H1 (cell line): ENCODE measurements at regions not wholly inside any gene's neighbourhood (a gene's known extent, or its start where the extent isn't known, plus 50 kb on each side); places are given as distances from the start of the nearest gene placed in this dataset.

Experiments used
- CTCF ChIA-PET: fragments of 300-600 bp; sonication (Branson Sonifier 250); formaldehyde crosslinking; loops from one replicate; lab custom pipeline; 2021; ENCODE audit not compliant: partially characterized antibody; lab: Charles Lee
- POLR2A ChIA-PET: fragments of 300-600 bp; sonication (Branson Sonifier 250); formaldehyde crosslinking; loops from one replicate; lab custom pipeline; 2021; ENCODE audit warnings: inconsistent platforms; ENCODE audit not compliant: partially characterized antibody; lab: Charles Lee
- DNase-seq, 2 experiments: peaks; one replicate each; pipeline versions ENCODE4 v3.0.0 to v3.0.0-alpha.2; 2010 to 2022; ENCODE audit warnings: low spot score in 2 of 2, low read depth in 1 of 2, mixed read lengths in 1 of 2
- FAIRE-seq: peaks from 2 replicates; lab custom pipeline; 2011; peaks lifted over from hg19 to GRCh38; lab: Jason Lieb, UNC
- H2AFZ ChIP-seq: 2 replicates; pipeline ENCODE4 v1.8.1; 2012; ENCODE audit warnings: low read length, inconsistent platforms
- H2AK5ac ChIP-seq: 2 replicates; pipeline ENCODE4 v1.6.1; 2013; ENCODE audit warnings: low read depth, low read length
- H2BK120ac ChIP-seq: replicated peaks from 2 replicates; pipeline ENCODE3; 2013; ENCODE audit warnings: low read depth, low read length, inconsistent platforms
- H2BK12ac ChIP-seq: 2 replicates; pipeline ENCODE4 v1.6.1; 2013; ENCODE audit warnings: low read depth, low read length
- H2BK15ac ChIP-seq: 2 replicates; pipeline ENCODE4 v1.6.1; 2013; ENCODE audit warnings: low read length
- H2BK20ac ChIP-seq: 2 replicates; pipeline ENCODE4 v1.6.1; 2013; ENCODE audit warnings: low read length
- H2BK5ac ChIP-seq: 2 replicates; pipeline ENCODE4 v1.6.1; 2013; ENCODE audit warnings: low read depth, low read length
- H3K14ac ChIP-seq: 2 replicates; pipeline ENCODE4 v1.6.1; 2013; ENCODE audit warnings: inconsistent platforms; ENCODE audit not compliant: insufficient read length
- H3K18ac ChIP-seq: 2 replicates; pipeline ENCODE4 v1.6.1; 2013; ENCODE audit warnings: low read length; ENCODE audit errors: extremely low read depth
- H3K23ac ChIP-seq: 2 replicates; pipeline ENCODE4 v1.6.1; 2013; ENCODE audit warnings: inconsistent platforms; ENCODE audit not compliant: insufficient read length
- H3K23me2 ChIP-seq: 2 replicates; pipeline ENCODE4 v1.6.1; 2013; ENCODE audit warnings: low read depth, low read length
- H3K27ac ChIP-seq: 2 replicates; pipeline ENCODE4 v1.6.1; 2011; ENCODE audit warnings: low read depth, low read length, inconsistent platforms
- H3K27me3 ChIP-seq, 4 experiments: replicated peaks in 1 of 4; 1 replicate in 1 of 4; 2 replicates in 3 of 4; pipeline versions ENCODE4 v1.6.1 to v1.8.1; 2011 to 2013; ENCODE audit warnings: low read length in 3 of 4, mild to moderate bottlenecking in 3 of 4, inconsistent platforms in 2 of 4, mixed read lengths in 2 of 4, moderate library complexity in 1 of 4; ENCODE audit not compliant: control insufficient read depth in 3 of 4, insufficient read depth in 3 of 4; ENCODE audit errors: extremely low read depth in 1 of 4
- H3K36me3 ChIP-seq, 4 experiments: 2 replicates each; pipeline versions ENCODE4 v1.6.1 to v1.8.1; 2011 to 2013; ENCODE audit warnings: mild to moderate bottlenecking in 4 of 4, low read length in 3 of 4, moderate library complexity in 2 of 4, control low read depth in 1 of 4, inconsistent platforms in 1 of 4; ENCODE audit not compliant: insufficient read depth in 4 of 4, control insufficient read depth in 2 of 4
- H3K4ac ChIP-seq: replicated peaks from 2 replicates; pipeline ENCODE3; 2013; ENCODE audit warnings: low read length, low read depth, mixed read lengths, inconsistent platforms; ENCODE audit not compliant: insufficient read length
- H3K4me1 ChIP-seq, 4 experiments: replicated peaks in 1 of 4; 1 replicate in 1 of 4; 2 replicates in 3 of 4; pipeline versions ENCODE4 v1.6.1 to v1.8.1; 2011 to 2013; ENCODE audit warnings: low read length in 3 of 4, inconsistent platforms in 2 of 4, mixed read lengths in 1 of 4; ENCODE audit not compliant: insufficient read depth in 4 of 4, control insufficient read depth in 3 of 4
- H3K4me2 ChIP-seq, 2 experiments: 2 replicates each; pipeline versions ENCODE4 v1.6.1 to v1.8.1; 2011 to 2013; ENCODE audit warnings: low read depth in 2 of 2, low read length in 2 of 2, control low read depth in 1 of 2, inconsistent platforms in 1 of 2, mild to moderate bottlenecking in 1 of 2; ENCODE audit not compliant: insufficient read depth in 1 of 2
- H3K4me3 ChIP-seq, 4 experiments: fragments of 200-600, 300-600 bp in 1 of 4; sonication (generic), shearing (Covaris generic), sonication (Bioruptor Twin) in 1 of 4; 2 replicates each; pipeline versions ENCODE4 v1.5.1 to v1.8.1; 2011 to 2016; ENCODE audit warnings: low read length in 4 of 4, low read depth in 3 of 4, control low read depth in 2 of 4, inconsistent platforms in 2 of 4, mild to moderate bottlenecking in 2 of 4, mixed read lengths in 1 of 4, moderate library complexity in 1 of 4; ENCODE audit not compliant: insufficient read depth in 2 of 4; ENCODE audit errors: extremely low read depth in 1 of 4
- H3K56ac ChIP-seq: replicated peaks from 2 replicates; pipeline ENCODE3; 2013; ENCODE audit warnings: low read depth, mild to moderate bottlenecking, mixed read lengths, low read length, inconsistent platforms; ENCODE audit not compliant: insufficient read length
- H3K79me1 ChIP-seq: 2 replicates; pipeline ENCODE4 v1.6.1; 2013; ENCODE audit warnings: low read depth, low read length, control low read depth
- H3K79me2 ChIP-seq, 2 experiments: 2 replicates each; pipeline versions ENCODE4 v1.6.1 to v1.8.1; 2012 to 2013; ENCODE audit warnings: low read length in 2 of 2, mild to moderate bottlenecking in 2 of 2, inconsistent platforms in 1 of 2; ENCODE audit not compliant: insufficient read depth in 2 of 2, control insufficient read depth in 1 of 2
- H3K9ac ChIP-seq, 4 experiments: replicated peaks in 1 of 4; 1 replicate in 1 of 4; 2 replicates in 3 of 4; pipeline versions ENCODE4 v1.6.1 to v1.8.1; 2011 to 2013; ENCODE audit warnings: low read depth in 3 of 4, low read length in 3 of 4, control low read depth in 2 of 4, mild to moderate bottlenecking in 2 of 4, moderate library complexity in 2 of 4, inconsistent platforms in 1 of 4; ENCODE audit errors: extremely low read depth in 1 of 4
- H3K9me3 ChIP-seq, 2 experiments: 2 replicates each; pipeline versions ENCODE4 v1.6.1 to v1.8.1; 2012 to 2013; ENCODE audit warnings: mild to moderate bottlenecking in 2 of 2, moderate library complexity in 2 of 2, control low read depth in 1 of 2, inconsistent platforms in 1 of 2, low read depth in 1 of 2, low read length in 1 of 2, mixed read lengths in 1 of 2; ENCODE audit not compliant: insufficient read depth in 2 of 2
- H4K20me1 ChIP-seq, 2 experiments: replicated peaks in 1 of 2; 2 replicates each; pipeline versions ENCODE3 to v1.8.1; 2011 to 2013; ENCODE audit warnings: inconsistent platforms in 2 of 2, low read length in 2 of 2, mild to moderate bottlenecking in 1 of 2; ENCODE audit not compliant: insufficient read depth in 2 of 2, control insufficient read depth in 1 of 2
- H4K5ac ChIP-seq: 2 replicates; pipeline ENCODE4 v1.6.1; 2013; ENCODE audit warnings: low read length, low read depth, mixed read lengths, inconsistent platforms; ENCODE audit not compliant: insufficient read length
- H4K8ac ChIP-seq: 2 replicates; pipeline ENCODE4 v1.8.0; 2013; ENCODE audit warnings: mild to moderate bottlenecking, moderate library complexity, low read length, inconsistent platforms; ENCODE audit not compliant: insufficient read depth; ENCODE audit errors: extremely low read depth
- H4K91ac ChIP-seq: replicated peaks from 2 replicates; pipeline ENCODE3; 2013; ENCODE audit warnings: low read length, mixed read lengths, inconsistent platforms; ENCODE audit not compliant: insufficient read length
- E2F6 ChIP-seq: IDR thresholded peaks from 2 replicates; pipeline ENCODE4 v1.6.1; 2012; ENCODE audit warnings: inconsistent platforms
- EGR1 ChIP-seq: IDR thresholded peaks from 2 replicates; pipeline ENCODE4 v1.6.1; 2011; ENCODE audit warnings: low read depth, low read length, borderline replicate concordance
- HDAC2 ChIP-seq, 2 experiments: fragments of 300-600 bp in 1 of 2; sonication (generic) in 1 of 2; IDR thresholded peaks; 2 replicates each; pipeline ENCODE4 v1.6.1; 2011 to 2012; ENCODE audit warnings: low read depth in 2 of 2, low read length in 2 of 2, mild to moderate bottlenecking in 2 of 2, moderate library complexity in 2 of 2, borderline replicate concordance in 1 of 2, inconsistent platforms in 1 of 2
- HDAC6 ChIP-seq: IDR thresholded peaks from one replicate; pipeline ENCODE4 v1.7.1; 2012; ENCODE audit warnings: low read depth, mild to moderate bottlenecking, inconsistent platforms, low read length, moderate library complexity
- JUN ChIP-seq: IDR thresholded peaks from 2 replicates; pipeline ENCODE4 v1.6.1; 2011; ENCODE audit warnings: low read depth, mild to moderate bottlenecking, improper control_type of control experiment, low read length
- NRF1 ChIP-seq: IDR thresholded peaks from 2 replicates; pipeline ENCODE4 v1.6.1; 2011; ENCODE audit warnings: mild to moderate bottlenecking, low read depth, low read length, improper control_type of control experiment
- POU5F1 ChIP-seq: IDR thresholded peaks from 2 replicates; pipeline ENCODE4 v1.6.1; 2011; ENCODE audit warnings: low read depth, mild to moderate bottlenecking, low read length, moderate library complexity
- RAD21 ChIP-seq, 2 experiments: IDR thresholded peaks in 1 of 2; conservative IDR thresholded peaks in 1 of 2; 2 replicates each; pipeline ENCODE4 v1.6.1; 2011; ENCODE audit warnings: low read depth in 2 of 2, low read length in 2 of 2, improper control_type of control experiment in 1 of 2, inconsistent platforms in 1 of 2, mild to moderate bottlenecking in 1 of 2, moderate library complexity in 1 of 2
- RFX5 ChIP-seq: IDR thresholded peaks from 2 replicates; pipeline ENCODE4 v1.6.1; 2011; ENCODE audit warnings: low read depth, low read length, improper control_type of control experiment, borderline replicate concordance
- SIX5 ChIP-seq: IDR thresholded peaks from 2 replicates; pipeline ENCODE4 v1.6.1; 2011; ENCODE audit warnings: mild to moderate bottlenecking, low read depth, low read length
- SP4 ChIP-seq: IDR thresholded peaks from 2 replicates; pipeline ENCODE4 v1.6.1; 2012; ENCODE audit warnings: low read length, inconsistent platforms
- SUZ12 ChIP-seq: fragments of 200-600 bp; sonication (generic); IDR thresholded peaks from 2 replicates; pipeline ENCODE4 v1.6.1; 2012; ENCODE audit warnings: mild to moderate bottlenecking, inconsistent platforms, low read length, moderate library complexity, mixed read lengths
- WGBS, 2 experiments: shearing (Covaris generic) in 1 of 2; methylation state at CpG; one replicate each; pipeline versions ENCODE4 v1.1.6 to v1.1.7; 2013 to 2015; ENCODE audit warnings: low lambda C conversion rate in 2 of 2, mixed read lengths in 2 of 2, inconsistent platforms in 1 of 2, low coverage in 1 of 2, missing lambda C conversion rate in 1 of 2; ENCODE audit not compliant: insufficient replicate concordance in 2 of 2, insufficient coverage in 1 of 2, insufficient read length in 1 of 2; ENCODE audit errors: extremely low coverage in 1 of 2, missing lambda C conversion rate in 1 of 2; 5-methylcytosine and 5-hydroxymethylcytosine counted together

GRCh38 chr18:22060361-22060760 is 109.0 kb upstream of the GATA6 start:
- Histone ChIP-seq H2BK12ac (no peak overlapping the region), H3K9me3 (no peaks in the 10 kb centered on the region), H2BK120ac (no peak overlapping the region), H3K79me1 (no peaks in the 10 kb centered on the region), H2BK15ac (no peak overlapping the region)
- POLR2A ChIA-PET = no interaction called here
- TF ChIP-seq JUN = no peak
- TF ChIP-seq E2F6 = no peak
- TF ChIP-seq HDAC6 = no peak
- TF ChIP-seq SP4 = no peak
- TF ChIP-seq EGR1 = no peak
- no peak for TF ChIP-seq SIX5
- no peak for TF ChIP-seq RAD21 (IDR thresholded peaks at IDR 0.05 in 1 of 2, conservative IDR thresholded peaks at IDR 0.05 in 1 of 2; ENCODE audit: low read depth in 2 of 2, low read length in 2 of 2)
- no peak for TF ChIP-seq NRF1
- TF ChIP-seq POU5F1 = no peak
- TF ChIP-seq HDAC2 (IDR thresholded peaks at IDR 0.05; ENCODE audit: borderline replicate concordance in 1 of 2, low read depth in 2 of 2, low read length in 2 of 2) = no peak
- TF ChIP-seq SUZ12 = no peak
- no peak for TF ChIP-seq RFX5
- TF ChIP-seq, all 59 proteins: peak for 0
- DNase-seq (no peak), FAIRE-seq (no peak)
- Histone ChIP-seq H3K14ac (no peak overlapping the region), H3K4me1 (no peaks in the 10 kb centered on the region), H2BK20ac (no peak overlapping the region), H3K9ac (no peak overlapping the region), H4K20me1 (no peaks in the 10 kb centered on the region), H4K91ac (no peak overlapping the region), H2AFZ (no peak overlapping the region), H3K56ac (no peak overlapping the region), H3K4me3 (no peak overlapping the region), H3K4me2 (no peak overlapping the region), H3K27me3 (no peaks in the 10 kb centered on the region), H3K4ac (no peak overlapping the region), H3K23me2 (no peaks in the 10 kb centered on the region), H3K27ac (no peak overlapping the region), H2AK5ac (no peak overlapping the region), H3K23ac (no peak overlapping the region), H3K18ac (no peak overlapping the region), H4K8ac (no peak overlapping the region), H3K36me3 (no peaks in the 10 kb centered on the region), H2BK5ac (no peak overlapping the region), H4K5ac (no peak overlapping the region), H3K79me2 (no peaks in the 10 kb centered on the region)
- WGBS, 2 experiments = 88% methylated on average over 2 of the region's 2 CpGs; no CpG with 5 or more reads in 1 of the 2 experiments
- CTCF ChIA-PET = interaction anchor here (0.6 kb wide), 1 partner anchor 24 kb away, joined by 4 read pairs; no protein-coding TSS in a partner anchor
